GM21423 (cell line): ENCODE measurements at regions not wholly inside any gene's neighbourhood (a gene's known extent, or its start where the extent isn't known, plus 50 kb on each side); places are given as distances from the start of the nearest gene placed in this dataset.
"Not testable (repeated sequence)": the region's sequence is repeated elsewhere in the genome, so short reads cannot be mapped to it uniquely, and the experiment has no call there.

ENCODE experiments used
- ATAC-seq: cut with Tn5 transposase; IDR thresholded peaks from one replicate; pipeline ENCODE4 v1.9.1; 2021; ENCODE audit warnings: mild to moderate bottlenecking, moderate library complexity; ENCODE audit not compliant: unreplicated experiment

DNA sequence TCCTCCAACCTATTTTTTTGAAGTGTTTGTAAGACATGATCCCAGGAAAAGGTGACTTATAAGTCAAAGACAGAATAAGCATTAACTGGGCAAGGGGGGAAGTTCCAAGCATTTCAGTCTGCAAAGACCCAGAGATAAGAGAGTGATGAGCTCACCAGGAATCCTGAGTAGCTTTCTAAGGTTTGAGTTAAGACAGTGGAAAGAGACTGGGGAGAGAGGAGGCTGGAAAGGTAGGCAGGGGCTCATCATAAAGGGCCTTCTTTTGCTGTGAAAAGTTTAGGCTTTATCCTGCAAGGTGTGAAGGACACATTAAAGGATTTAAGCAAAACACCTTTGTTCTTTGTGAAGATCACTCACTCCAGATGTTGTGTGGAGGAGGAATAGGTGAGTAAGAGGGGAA, 438.8 kb downstream of the CHL1 start:
- no peak for ATAC-seq

DNA sequence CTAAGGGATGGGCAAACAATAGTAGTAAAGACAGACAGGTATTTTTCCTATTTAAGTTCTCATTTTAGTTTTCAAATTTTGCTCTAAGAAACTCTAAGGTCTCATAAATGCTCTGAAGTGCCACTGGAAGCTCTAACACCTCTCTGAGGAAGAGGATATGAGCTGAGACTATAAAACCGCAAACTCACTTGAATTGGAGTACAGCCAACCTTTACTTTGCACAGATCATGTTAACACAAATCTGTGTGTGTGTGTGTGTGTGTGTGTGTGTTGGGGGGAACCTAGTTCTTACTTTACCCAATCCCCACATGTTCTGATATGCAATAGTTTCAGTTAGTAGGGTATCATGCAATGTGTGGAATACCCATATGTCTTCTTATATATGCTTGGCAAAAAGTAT, 446.8 kb downstream of the CHL1 start:
- ATAC-seq: no peak

DNA sequence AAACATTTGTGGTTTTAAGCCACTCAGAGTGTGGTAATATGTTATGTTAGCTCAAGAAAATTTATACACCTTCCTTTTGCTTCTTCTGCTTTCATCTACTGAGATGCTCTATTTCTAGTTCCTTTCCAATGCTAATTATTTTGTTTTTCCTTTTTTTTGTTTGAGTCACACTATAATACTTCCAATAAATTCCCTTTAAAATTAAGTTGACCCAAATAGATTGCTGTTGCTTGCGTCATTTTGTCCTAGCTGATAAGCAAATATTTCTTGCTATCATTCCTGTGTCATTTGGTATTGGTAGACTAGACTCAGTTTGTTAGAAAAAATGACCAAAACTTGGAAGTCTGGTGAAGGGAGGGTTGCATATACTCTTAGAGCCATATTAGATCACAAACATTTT, 437.0 kb upstream of the CNTN6 start:
- ATAC-seq: no peak

DNA sequence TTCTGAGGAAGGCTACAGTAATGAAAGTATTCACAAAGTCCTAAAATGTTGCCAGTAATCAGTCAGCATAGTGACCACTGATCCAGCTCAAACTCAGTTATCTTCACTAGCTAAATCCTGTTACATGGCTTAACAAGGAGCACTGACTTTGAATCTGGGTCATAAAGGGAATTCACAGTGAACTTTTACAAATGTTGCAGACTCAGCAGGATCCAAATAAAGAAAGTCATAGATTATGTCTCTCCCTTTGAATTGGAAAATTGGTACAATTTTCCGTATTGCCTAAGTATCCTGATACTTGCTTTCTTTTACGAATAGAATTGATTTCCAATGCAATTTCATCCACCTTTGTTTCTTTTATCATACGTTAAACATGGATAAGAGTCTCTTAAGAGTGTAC, 431.5 kb upstream of the CNTN6 start:
- ATAC-seq: no peak

DNA sequence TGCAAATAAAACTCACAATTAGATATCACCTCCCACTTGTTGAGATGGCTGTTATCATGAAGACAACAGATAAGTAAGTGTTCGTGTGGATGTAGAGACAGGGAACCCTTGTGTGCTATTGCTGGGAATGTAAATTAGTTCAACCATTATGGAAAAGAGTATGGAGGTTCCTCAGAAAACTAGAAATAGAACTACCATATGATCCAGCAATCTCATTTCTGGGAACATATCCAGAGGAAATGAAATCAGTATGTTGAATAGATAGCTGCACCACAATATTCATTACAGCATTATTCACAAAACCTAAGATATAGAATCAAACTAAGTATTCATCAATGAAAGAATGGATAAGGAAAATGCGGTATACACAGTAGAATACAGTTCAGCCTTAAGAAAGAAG, 418.7 kb upstream of the CNTN6 start:
- no peak for ATAC-seq

DNA sequence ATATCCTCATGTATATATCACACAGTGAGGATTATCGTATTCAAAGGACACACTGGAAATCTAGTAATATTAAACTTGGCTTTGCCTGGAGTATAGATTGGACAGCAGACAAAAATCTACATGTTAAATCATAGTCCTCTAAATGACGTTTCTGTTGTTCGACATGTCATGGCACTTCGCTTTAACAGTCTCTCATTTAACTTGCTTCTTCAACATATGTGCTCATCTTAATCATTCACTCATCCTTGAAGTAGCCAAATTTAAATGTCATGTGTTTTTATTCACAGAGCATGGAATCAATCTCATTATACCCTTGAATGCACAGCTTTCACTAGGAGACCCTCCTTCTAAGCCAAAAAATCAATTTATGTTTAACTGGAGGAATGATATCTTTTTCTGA, 417.0 kb upstream of the CNTN6 start:
- ATAC-seq: no peak

DNA sequence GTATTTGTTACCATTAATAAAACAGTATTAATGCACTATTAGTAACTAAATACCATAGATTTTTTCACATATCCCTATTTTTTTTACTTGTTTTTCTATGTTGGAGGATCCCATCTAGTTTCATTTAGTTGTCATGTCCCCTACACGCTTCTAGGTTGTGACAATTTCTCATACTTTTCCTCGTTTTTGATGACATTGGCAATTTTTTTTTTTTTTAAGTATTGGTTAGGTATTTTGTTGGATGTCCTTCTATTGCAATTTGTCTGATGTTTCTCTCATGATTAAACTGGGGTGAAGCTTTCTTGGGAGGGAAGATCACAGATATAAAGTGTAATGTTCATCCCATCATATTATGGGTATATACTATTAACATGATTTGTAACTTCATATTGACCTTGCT, 409.1 kb upstream of the CNTN6 start:
- no peak for ATAC-seq

DNA sequence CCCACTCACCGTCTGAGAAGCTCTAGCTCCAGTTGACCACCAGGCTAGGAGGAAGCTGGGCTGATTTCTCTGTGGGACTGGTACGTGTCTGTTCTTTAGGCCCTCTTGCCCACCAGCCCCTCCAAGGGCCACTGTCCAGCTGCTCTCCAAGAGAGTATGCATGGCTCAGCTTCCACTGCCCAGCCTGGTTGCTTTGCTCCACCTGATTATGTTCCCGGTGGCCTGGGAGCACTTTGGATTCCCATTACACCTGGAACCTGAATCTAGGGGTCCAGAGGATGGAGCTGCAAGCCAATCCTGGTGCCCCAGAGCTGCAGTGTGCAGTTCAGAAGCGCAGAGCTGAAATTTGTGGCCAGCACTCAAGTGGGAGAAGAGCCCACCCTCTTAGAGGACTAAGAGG, 402.1 kb upstream of the CNTN6 start:
- ATAC-seq: no peak

DNA sequence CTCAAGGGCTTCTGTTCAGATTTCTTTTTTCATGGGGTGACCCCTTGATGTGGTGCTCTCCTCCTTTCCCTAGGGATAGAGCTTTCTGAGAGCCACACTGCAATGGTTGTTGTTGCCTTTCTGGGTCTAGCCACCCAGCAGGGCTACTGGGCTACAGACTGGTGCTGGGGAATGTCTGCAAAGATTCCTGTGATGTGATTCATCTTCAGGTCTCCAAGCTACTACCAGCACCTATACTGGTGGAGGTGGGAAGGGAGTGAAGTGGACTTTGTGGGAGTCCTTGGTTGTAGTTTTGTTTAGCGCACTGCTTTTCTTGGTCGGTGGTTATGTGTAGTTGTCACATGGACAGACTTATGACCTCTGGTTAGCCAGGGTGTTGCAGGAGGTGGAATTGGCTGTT, 392.3 kb upstream of the CNTN6 start:
- no peak for ATAC-seq

DNA sequence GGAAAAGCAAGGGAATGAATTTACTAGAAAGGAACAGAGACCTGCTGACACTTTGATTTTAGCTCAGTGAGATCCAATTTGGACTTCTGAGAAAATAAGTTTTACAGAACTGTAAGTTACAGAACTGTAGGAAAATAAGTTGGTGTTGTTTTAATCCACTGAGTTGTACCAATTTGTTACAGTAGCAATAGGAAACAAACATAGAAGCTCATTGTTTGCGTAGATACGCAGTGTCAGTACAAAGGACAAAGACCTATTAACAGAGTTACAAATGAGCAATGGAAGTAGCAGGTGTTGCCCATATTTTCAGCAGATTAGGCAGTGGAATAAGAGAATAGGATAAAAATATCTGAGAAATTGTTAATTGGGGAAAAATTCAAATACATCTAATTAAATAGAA, 385.8 kb upstream of the CNTN6 start:
- no peak for ATAC-seq

DNA sequence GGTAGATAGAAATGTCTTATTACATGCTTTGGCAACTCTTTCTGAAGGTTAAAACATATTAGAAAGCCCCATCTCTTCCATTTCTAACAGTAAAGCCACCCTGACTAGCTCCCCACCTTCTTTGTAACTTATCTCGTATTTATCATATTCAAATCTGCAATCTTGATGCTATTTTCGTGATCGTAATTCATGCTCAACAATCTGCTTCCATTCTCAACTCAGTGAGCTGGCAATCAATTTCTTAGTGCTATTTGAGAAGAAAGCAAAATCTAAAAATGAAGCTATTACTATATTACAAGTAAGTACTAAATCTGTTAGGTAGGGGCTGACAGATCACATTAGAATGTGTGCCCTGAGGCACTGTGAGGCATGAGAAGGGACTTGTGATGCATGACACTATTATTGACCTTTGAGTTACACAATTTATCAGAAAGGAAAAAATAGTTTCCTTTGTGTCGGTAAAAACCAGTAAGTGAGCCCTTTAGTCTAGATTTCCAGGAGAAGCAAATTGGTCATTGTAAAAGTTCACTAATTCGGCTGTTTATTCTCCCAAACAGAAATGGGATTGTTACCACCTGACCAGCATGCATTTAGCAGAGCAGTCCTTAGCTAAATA, 379.7 kb upstream of the CNTN6 start:
- no peak for ATAC-seq

DNA sequence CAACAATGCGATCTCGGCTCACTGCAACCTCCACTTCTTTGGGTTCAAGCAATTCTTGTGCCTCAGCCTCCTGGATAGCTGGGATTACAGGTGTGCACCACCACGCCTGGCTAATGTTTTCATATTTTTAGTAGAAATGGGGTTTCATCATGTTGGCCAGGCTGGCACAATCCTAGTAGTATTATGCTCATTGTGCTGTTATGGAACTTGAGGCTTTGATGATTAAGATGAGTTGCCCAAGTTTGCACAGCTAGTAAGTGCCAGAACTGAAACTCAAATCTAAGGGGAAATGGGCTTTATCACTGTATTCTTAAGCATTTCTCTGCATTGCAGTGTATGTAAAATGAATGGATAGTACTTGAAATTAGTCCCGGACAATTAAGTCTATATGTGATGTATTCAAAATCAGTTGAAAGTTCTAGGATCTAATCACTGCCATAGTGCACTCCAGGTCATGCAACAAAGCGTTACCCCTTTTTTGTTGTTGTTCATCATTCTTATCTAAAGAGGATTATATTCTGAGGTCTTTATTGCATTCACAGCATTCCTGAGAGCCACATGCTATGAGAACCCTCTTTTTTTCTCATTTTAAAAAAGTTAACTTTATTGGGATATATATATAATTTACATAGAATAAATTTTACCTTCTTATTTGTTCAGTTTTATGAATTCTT, 378.7 kb upstream of the CNTN6 start:
- ATAC-seq: no peak

DNA sequence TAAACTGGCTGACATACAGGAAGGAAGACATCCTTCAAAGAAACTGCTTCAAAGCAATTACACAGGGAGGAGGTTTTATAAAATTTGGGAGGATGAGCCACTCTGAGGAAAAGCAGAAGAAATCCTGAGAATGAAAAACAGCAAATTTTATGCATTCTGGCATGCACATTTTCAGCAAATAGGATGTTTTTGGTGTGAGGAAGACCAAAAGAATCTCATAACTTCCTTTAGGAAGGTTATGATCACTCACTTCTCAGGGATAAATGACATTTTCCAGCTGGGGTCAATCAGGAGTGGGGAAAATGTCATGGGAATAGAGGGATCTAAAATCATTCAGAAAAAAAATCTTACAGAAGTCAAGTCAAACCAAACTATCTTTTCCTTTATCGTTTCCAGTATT, 371.7 kb upstream of the CNTN6 start:
- ATAC-seq: no peak

DNA sequence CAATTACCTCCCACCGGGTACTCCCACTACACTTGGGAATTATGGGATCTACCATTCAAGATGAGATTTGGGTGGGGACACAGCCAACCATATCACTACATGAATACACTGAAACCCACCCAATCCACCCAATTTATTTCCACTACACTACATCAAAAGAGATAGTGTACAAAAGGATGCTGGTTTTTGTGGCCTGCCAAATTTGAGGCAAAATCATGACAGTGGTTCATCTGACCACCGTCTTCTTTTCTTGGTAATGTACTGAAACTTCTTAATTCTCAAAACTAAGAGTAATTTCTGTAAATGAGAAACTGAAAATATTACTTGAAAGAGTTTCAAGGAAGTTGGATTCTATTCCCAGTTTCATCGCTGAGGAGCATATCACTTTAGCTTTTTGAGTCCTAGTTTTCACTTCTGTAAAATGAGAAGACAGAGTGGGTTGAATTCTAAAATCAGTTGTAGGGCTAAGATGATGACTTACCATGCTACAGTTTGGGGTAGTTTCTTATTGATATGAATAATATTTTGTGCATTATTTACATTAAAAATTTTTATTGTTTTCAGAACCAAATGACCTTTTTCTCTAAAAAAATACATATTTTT, 360.4 kb upstream of the CNTN6 start:
- no peak for ATAC-seq

DNA sequence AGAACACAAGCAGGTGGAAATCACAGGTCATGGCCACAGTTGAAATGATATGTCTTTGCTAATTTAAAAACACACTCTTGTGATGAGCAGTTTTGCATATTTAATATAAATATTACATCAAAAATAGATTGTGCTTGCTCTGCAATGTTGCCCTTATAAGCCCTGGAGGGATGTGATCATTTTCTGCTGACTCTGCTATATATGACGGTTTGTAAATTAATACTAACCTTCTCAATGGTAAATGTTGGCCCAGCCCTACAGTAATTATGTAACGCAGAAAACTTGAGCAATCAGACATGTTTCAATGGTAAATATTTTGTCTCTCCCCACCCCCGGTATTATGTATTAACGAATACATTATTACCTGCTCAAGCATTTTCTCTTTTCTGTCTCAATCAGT, 359.5 kb upstream of the CNTN6 start:
- ATAC-seq: no peak

DNA sequence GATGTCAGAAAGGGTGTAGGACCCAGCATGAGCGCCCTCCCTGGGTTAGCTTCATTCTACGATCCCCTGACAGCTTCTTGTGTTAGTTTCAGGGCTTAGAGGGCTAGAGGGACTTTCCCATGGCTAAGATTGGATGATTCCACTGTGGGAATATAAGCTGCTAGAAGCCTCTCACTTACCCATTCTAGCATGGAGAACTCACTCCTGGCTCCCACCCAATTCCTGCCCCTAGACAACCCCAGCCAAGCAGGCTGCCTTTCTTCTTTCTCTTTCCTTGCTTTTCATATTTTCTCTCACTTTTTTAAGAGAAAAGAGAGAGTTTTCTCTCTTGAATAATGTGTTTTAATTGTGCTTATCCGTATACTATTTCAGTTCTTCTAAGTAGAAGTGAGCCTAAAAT, 335.1 kb upstream of the CNTN6 start:
- no peak for ATAC-seq

DNA sequence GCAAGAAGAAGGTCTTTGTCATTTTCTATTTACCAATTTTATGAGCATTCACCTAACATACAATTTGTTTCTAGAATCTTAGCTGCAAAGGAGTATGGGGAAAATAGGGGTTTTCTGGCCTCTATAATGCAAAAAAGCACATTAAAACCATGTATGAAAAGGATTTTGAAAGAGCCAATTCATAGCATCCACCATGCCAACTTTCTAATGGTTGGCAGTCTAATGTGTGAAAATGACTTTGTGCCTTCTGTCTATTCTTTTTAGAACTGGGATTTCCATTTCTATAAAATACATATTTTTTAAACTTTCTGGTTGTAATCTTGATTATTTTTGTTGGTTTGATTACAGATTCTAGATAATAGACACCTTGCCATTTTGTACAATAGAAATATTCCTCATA, 333.7 kb upstream of the CNTN6 start:
- no peak for ATAC-seq

DNA sequence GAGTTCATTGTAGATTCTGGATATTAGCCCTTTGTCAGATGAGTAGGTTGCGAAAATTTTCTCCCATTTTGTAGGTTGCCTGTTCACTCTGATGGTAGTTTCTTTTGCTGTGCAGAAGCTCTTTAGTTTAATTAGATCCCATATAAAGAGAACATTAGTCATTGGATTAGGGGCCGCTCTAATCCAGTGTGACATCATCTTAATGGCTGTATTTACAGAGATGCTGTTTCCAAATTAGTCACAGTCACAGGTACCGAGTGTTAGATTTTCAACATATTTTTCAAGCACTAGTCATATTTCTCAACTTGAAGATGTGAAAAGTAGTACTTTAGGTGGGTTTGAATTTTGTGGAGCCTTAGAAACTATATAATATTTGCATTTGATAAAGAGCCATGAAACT, 319.4 kb upstream of the CNTN6 start:
- ATAC-seq: not testable (repeated sequence)

DNA sequence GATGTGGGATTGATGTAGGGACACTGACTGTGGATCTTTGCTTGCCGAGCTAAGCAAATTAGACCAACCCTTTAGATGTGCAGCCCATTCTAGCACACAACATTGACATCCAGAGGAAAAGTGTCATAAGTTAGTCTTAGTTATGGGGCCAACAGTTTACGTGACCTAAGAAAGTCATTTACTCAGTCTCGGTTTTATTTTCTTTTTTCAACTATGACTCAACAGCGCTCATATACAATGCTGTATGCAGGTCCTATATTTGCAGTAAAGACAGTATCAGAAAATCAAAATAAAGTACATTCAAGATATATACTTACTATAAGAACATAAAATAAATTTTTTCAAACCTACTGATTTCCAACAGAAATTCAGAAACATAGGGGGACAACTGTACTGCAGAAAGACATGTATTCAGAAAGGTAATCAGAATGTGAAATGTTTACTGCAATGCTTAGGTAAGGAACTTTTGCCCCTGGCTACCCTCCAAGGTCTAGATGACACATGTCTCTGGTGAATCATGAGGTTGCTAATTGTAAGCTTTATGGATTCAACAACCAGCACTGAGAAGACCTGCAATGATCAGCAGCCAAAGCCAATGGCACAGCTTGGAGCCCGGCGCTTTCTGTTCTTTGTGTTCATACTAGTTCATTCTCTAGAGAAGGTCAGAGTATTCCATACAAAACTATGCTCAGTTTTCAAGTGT, 317.5 kb upstream of the CNTN6 start:
- ATAC-seq: no peak

DNA sequence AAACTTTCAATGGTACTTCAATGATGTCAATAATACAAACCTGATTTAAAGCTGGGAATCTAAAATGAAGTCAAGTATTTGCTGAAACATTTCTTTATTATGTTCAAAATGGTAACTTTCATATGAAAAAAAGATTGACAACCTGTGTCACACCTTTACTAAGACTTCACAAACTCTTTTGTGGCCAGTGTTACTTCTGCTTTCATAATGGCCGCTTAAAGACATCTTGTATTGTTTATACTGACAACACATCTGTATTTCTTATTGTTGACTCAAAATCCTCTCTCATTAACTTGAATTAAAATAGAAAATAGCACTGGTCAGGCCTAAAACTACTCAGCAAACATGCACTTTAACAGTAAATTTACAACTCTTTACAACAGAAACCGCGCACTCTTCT, 312.3 kb upstream of the CNTN6 start:
- no peak for ATAC-seq

DNA sequence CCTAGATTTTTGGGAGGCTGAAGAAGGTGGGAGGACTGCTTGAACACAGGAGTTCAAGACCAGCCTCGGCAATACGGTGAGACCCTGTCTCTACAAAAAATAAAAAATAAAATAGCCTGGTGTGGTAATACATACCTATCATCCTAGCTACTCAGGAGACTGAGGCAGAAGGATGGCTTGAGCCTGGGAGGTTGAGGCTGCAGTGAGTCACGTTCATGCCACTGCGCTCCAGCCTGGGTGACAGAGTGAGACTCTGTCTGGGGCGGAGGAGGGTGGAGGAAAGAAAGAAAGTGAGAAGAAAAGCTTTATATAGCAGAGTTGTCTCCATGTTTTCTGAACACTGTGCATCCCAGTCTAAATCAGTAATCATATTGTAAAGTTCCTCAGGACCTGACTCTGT, 301.4 kb upstream of the CNTN6 start:
- no peak for ATAC-seq

DNA sequence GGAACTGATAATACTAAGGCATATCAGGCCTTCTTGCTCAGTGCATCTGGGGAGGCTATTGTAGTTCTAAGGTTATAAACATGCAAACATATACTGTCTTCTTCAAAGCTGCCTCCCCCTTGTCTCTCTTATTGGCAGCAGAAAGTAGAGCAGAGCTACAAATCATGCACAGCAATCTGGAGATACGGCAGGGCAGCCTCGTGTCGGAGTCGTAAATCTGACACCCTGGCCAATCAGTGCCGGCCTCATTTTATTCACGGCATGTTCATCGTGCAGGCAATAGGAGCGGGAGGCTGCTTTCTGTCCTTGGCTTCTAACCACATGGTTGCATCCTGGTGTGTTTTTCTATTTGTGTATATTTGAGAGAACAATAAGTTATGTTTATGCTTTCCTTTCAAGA, 300.2 kb upstream of the CNTN6 start:
- no peak for ATAC-seq
